K562 (cell line): ENCODE measurements at regions not wholly inside any gene's neighbourhood (a gene's known extent, or its start where the extent isn't known, plus 50 kb on each side); places are given as distances from the start of the nearest gene placed in this dataset.

Source experiments
- ATAC-seq: fragments of 200-7000 bp; cut with Tn5 transposase; 3 replicates; pipeline ENCODE4 v1.9.1; 2020; ENCODE audit warnings: moderate library complexity
- BruUV-seq: library from RNA; stranded (reverse); fragments of 400-500 nt; replicated peaks from 2 replicates; lab custom pipeline; 2021; lab: Mats Ljungman, UMichigan
- CTCF ChIA-PET: fragments of 300-600 bp; formaldehyde crosslinking; extraction: SDS; loops from one replicate; lab custom pipeline; 2021; ENCODE audit warnings: low intra/inter-chr PET ratio; lab: Yijun Ruan, JAX
- POLR2A ChIA-PET: fragments of 300-600, 350-650 bp; sonication (Branson Sonifier 250); formaldehyde crosslinking; extraction: SDS; loops from one replicate; lab custom pipeline; 2021; ENCODE audit warnings: antibody characterized with exemption, inconsistent platforms; lab: Yijun Ruan, JAX
- DNase-seq, 4 experiments: peaks; one replicate each; pipeline versions ENCODE4 v3.0.0 to v3.0.0-alpha.2; 2011 to 2018; ENCODE audit warnings: low spot score in 3 of 4, mixed read lengths in 3 of 4; ENCODE audit errors: extremely low read depth in 1 of 4
- FAIRE-seq: peaks from 2 replicates; lab custom pipeline; 2011; peaks lifted over from hg19 to GRCh38; lab: Jason Lieb, UNC
- H2AFZ ChIP-seq: 2 replicates; pipeline ENCODE4 v1.6.0; 2011; ENCODE audit warnings: low read depth, low read length, control low read depth, inconsistent platforms
- H3K27ac ChIP-seq: fragments of 200-600 bp; 3 replicates; pipeline ENCODE4 v1.8.0; 2011; ENCODE audit warnings: low read depth, mild to moderate bottlenecking, control low read depth, inconsistent platforms, low read length, moderate library complexity, mixed read lengths; ENCODE audit errors: extremely low read depth
- H3K27me3 ChIP-seq, 2 experiments: fragments of 300-600 bp in 1 of 2; 2 replicates in 1 of 2; 3 replicates in 1 of 2; pipeline versions ENCODE4 v1.6.0 to v1.8.0; 2011; ENCODE audit warnings: inconsistent platforms in 2 of 2, low read length in 2 of 2, mild to moderate bottlenecking in 1 of 2, mixed read lengths in 1 of 2, moderate library complexity in 1 of 2; ENCODE audit not compliant: control insufficient read depth in 2 of 2, insufficient read depth in 2 of 2
- H3K36me3 ChIP-seq: fragments of 300-600 bp; 3 replicates; pipeline ENCODE4 v1.8.0; 2011; ENCODE audit warnings: mild to moderate bottlenecking, low read length, inconsistent platforms; ENCODE audit not compliant: control insufficient read depth, insufficient read depth
- H3K4me1 ChIP-seq, 2 experiments: fragments of 200-600 bp in 1 of 2; replicated peaks in 1 of 2; 2 replicates in 1 of 2; 3 replicates in 1 of 2; pipeline versions ENCODE4 v1.5.1 to v1.8.0; 2011; ENCODE audit warnings: inconsistent platforms in 2 of 2, low read length in 2 of 2, mild to moderate bottlenecking in 1 of 2, mixed read lengths in 1 of 2, moderate library complexity in 1 of 2; ENCODE audit not compliant: control insufficient read depth in 2 of 2, insufficient read depth in 2 of 2
- H3K4me2 ChIP-seq: 2 replicates; pipeline ENCODE4 v1.6.1; 2011; ENCODE audit warnings: low read length, control low read depth, inconsistent platforms, mixed read lengths; ENCODE audit not compliant: insufficient read depth
- H3K4me3 ChIP-seq: fragments of 200-600 bp; sonication (generic), shearing (Covaris generic); 2 replicates; pipeline ENCODE4 v1.5.1; 2016; ENCODE audit warnings: control low read depth, inconsistent platforms
- H3K79me2 ChIP-seq: fragments of 200-600 bp; 3 replicates; pipeline ENCODE4 v1.8.0; 2011; ENCODE audit warnings: low read length, inconsistent platforms; ENCODE audit not compliant: control insufficient read depth, insufficient read depth
- H3K9ac ChIP-seq, 2 experiments: 2 replicates each; pipeline versions ENCODE4 v1.6.0 to v1.6.1; 2011; ENCODE audit warnings: low read depth in 2 of 2, low read length in 2 of 2, control low read depth in 1 of 2, inconsistent platforms in 1 of 2, mild to moderate bottlenecking in 1 of 2, mixed read lengths in 1 of 2; ENCODE audit not compliant: insufficient read depth in 1 of 2
- H3K9me1 ChIP-seq: one replicate; pipeline ENCODE4 v1.6.0; 2011; ENCODE audit warnings: inconsistent platforms, mild to moderate bottlenecking, low read length, moderate library complexity; ENCODE audit not compliant: control insufficient read depth, insufficient read depth
- H3K9me3 ChIP-seq: replicated peaks from 2 replicates; pipeline ENCODE4 v1.5.1; 2011; ENCODE audit warnings: low read depth, low read length, inconsistent platforms; ENCODE audit not compliant: control insufficient read depth, insufficient read depth
- H4K20me1 ChIP-seq: replicated peaks from 2 replicates; pipeline ENCODE4 v1.6.1; 2011; ENCODE audit warnings: low read length, inconsistent platforms, mixed read lengths; ENCODE audit not compliant: control insufficient read depth, insufficient read depth
- CAMTA2 ChIP-seq: fragments of 250-450 bp; sonication (Bioruptor Pico); conservative IDR thresholded peaks from 2 replicates; pipeline ENCODE4 v1.5.1; 2022
- ETS2 ChIP-seq: IDR thresholded peaks from 2 replicates; pipeline ENCODE4 v1.6.1; 2016; ENCODE audit warnings: borderline replicate concordance, missing genetic modification characterization, mild to moderate bottlenecking, moderate library complexity, missing compliant biosample characterization; ENCODE audit not compliant: poor library complexity, severe bottlenecking
- EZH2 ChIP-seq: IDR thresholded peaks from 2 replicates; pipeline ENCODE4 v1.6.1; 2012; ENCODE audit warnings: low read depth, mild to moderate bottlenecking, inconsistent platforms, low read length, borderline replicate concordance
- KLF1 ChIP-seq: fragments of 450-650 bp; IDR thresholded peaks from 2 replicates; pipeline ENCODE4 v1.6.1; 2016; ENCODE audit warnings: missing genetic modification characterization, missing compliant biosample characterization
- POLR2B ChIP-seq: fragments of 450-650 bp; IDR thresholded peaks from 2 replicates; pipeline ENCODE4 v1.6.1; 2018; ENCODE audit warnings: low read depth; ENCODE audit not compliant: partially characterized antibody
- RHOXF2B ChIP-seq: fragments of 250-450 bp; sonication (Bioruptor Pico); conservative IDR thresholded peaks from 2 replicates; pipeline ENCODE4 v1.5.1; 2021
- SMAD2 ChIP-seq: fragments of 150-350 bp; IDR thresholded peaks from 2 replicates; pipeline ENCODE4 v1.6.1; 2014; ENCODE audit warnings: low read depth, mild to moderate bottlenecking, low read length
- XRCC3 ChIP-seq: fragments of 450-650 bp; IDR thresholded peaks from 2 replicates; pipeline ENCODE4 v1.6.1; 2017; ENCODE audit warnings: mild to moderate bottlenecking, moderate library complexity
- ZNF224 ChIP-seq: sonication (generic); formaldehyde crosslinking; IDR thresholded peaks from 2 replicates; pipeline ENCODE4 v1.8.0; 2022; ENCODE audit warnings: mild to moderate bottlenecking, missing genetic modification reagents
- ZNF354B ChIP-seq: fragments of 250-450 bp; sonication (Bioruptor Pico); IDR thresholded peaks from 2 replicates; pipeline ENCODE4 v1.4.0; 2020
- ZNF551 ChIP-seq: fragments of 250-450 bp; sonication (Bioruptor Pico); IDR thresholded peaks from 2 replicates; pipeline ENCODE4 v1.5.0; 2021; ENCODE audit warnings: mild to moderate bottlenecking, moderate library complexity
- WGBS: fragments of 100-300 bp; shearing (Covaris generic); methylation state at CpG from one replicate; pipeline ENCODE4 v1.1.6; 2016; ENCODE audit warnings: low coverage, mixed read lengths; ENCODE audit not compliant: insufficient coverage; ENCODE audit errors: missing lambda C conversion rate; 5-methylcytosine and 5-hydroxymethylcytosine counted together
- in situ Hi-C: fragments of 300-500 bp; cut with MboI; formaldehyde crosslinking; loops from 4 replicates; pipeline ENCODE4 v1.15.0; 2018; ENCODE audit warnings: inconsistent platforms, mixed read lengths
- intact Hi-C: fragments of 100-400 bp; cut with micrococcal nuclease; formaldehyde crosslinking; loops from 2 replicates; pipeline ENCODE4 v1.14.2; 2022
- TF ChIP-seq, protein P1 (sequence below): IDR thresholded peaks from 3 replicates; pipeline ENCODE4 v1.6.1; 2011; ENCODE audit warnings: borderline replicate concordance, mild to moderate bottlenecking, moderate library complexity; ENCODE audit not compliant: insufficient read length; ENCODE audit errors: extremely low read depth
- TF ChIP-seq, protein P2 (sequence below): fragments of 250-450 bp; sonication (Bioruptor Pico); IDR thresholded peaks from 2 replicates; pipeline ENCODE4 v1.8.0; 2022; ENCODE audit warnings: inconsistent platforms

DNA sequence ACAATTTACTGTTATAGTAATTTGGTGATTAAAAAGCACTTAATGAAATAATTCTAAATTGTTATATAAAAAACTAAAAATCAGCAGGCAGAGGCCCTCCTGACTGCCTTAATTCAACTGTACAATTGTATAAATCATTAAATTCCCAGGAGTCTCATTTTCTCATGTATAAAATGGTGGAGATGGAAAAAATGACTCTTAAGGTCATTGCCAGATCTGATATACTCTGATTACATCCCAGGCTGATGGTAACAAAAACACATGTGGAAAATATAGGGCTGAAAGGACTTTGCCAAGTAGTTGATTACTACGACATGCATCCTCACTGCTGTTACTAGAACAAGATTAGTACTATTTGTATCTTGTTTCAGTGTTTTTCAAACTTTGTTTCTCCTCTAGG, 1020.0 kb upstream of the SLC10A2 start:
- Histone ChIP-seq H3K9me3 (no peaks in the 10 kb centered on the region), H3K4me3 (no peak overlapping the region), H3K9ac (no peak overlapping the region), H3K9me1 (no peaks in the 10 kb centered on the region), H3K4me1 (no peaks in the 10 kb centered on the region), H3K79me2 (no peaks in the 10 kb centered on the region), H3K36me3 (no peaks in the 10 kb centered on the region), H3K27ac (no peak overlapping the region), H3K27me3 (no peaks in the 10 kb centered on the region), H4K20me1 (no peaks in the 10 kb centered on the region), H2AFZ (no peak overlapping the region), H3K4me2 (no peak overlapping the region)
- in situ Hi-C loops (no loop called here), intact Hi-C loops (no loop called here)
- no peak for FAIRE-seq
- POLR2A ChIA-PET: no interaction called here
- ATAC-seq: no peak
- no peak for DNase-seq
- 0% methylated on average over 1 of the region's 1 CpG for WGBS
- BruUV-seq: no TSS peak
- CTCF ChIA-PET: no interaction called here
- TF ChIP-seq SMAD2: no peak
- TF ChIP-seq RHOXF2B (CRISPR knock-in tag): no peak
- no peak for TF ChIP-seq CAMTA2 (CRISPR knock-in tag)
- no peak for TF ChIP-seq ETS2 (tag)
- TF ChIP-seq, protein P1, sequence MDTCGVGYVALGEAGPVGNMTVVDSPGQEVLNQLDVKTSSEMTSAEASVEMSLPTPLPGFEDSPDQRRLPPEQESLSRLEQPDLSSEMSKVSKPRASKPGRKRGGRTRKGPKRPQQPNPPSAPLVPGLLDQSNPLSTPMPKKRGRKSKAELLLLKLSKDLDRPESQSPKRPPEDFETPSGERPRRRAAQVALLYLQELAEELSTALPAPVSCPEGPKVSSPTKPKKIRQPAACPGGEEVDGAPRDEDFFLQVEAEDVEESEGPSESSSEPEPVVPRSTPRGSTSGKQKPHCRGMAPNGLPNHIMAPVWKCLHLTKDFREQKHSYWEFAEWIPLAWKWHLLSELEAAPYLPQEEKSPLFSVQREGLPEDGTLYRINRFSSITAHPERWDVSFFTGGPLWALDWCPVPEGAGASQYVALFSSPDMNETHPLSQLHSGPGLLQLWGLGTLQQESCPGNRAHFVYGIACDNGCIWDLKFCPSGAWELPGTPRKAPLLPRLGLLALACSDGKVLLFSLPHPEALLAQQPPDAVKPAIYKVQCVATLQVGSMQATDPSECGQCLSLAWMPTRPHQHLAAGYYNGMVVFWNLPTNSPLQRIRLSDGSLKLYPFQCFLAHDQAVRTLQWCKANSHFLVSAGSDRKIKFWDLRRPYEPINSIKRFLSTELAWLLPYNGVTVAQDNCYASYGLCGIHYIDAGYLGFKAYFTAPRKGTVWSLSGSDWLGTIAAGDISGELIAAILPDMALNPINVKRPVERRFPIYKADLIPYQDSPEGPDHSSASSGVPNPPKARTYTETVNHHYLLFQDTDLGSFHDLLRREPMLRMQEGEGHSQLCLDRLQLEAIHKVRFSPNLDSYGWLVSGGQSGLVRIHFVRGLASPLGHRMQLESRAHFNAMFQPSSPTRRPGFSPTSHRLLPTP: no peak
- no peak for TF ChIP-seq KLF1 (tag)
- no peak for TF ChIP-seq ZNF224 (CRISPR knock-in tag)
- TF ChIP-seq ZNF354B: no peak
- no peak for TF ChIP-seq POLR2B
- TF ChIP-seq XRCC3: no peak
- TF ChIP-seq, protein P2, sequence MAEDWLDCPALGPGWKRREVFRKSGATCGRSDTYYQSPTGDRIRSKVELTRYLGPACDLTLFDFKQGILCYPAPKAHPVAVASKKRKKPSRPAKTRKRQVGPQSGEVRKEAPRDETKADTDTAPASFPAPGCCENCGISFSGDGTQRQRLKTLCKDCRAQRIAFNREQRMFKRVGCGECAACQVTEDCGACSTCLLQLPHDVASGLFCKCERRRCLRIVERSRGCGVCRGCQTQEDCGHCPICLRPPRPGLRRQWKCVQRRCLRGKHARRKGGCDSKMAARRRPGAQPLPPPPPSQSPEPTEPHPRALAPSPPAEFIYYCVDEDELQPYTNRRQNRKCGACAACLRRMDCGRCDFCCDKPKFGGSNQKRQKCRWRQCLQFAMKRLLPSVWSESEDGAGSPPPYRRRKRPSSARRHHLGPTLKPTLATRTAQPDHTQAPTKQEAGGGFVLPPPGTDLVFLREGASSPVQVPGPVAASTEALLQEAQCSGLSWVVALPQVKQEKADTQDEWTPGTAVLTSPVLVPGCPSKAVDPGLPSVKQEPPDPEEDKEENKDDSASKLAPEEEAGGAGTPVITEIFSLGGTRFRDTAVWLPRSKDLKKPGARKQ (CRISPR knock-in tag): no peak
- TF ChIP-seq EZH2: no peak
- TF ChIP-seq ZNF551: no peak
